K562 (cell line): ENCODE measurements at regions not wholly inside any gene's neighbourhood (a gene's known extent, or its start where the extent isn't known, plus 50 kb on each side); places are given as distances from the start of the nearest gene placed in this dataset.
A peak's percentile ranks its signal among the peaks of the same experiment; 100 is the strongest.

Source experiments
- CC2D1A ChIP-seq: fragments of 450-650 bp; IDR thresholded peaks from 2 replicates; pipeline ENCODE4 v1.6.1; 2017; ENCODE audit warnings: mild to moderate bottlenecking
- HNRNPUL1 ChIP-seq: fragments of 200-400 bp; formaldehyde crosslinking; IDR thresholded peaks from 2 replicates; pipeline ENCODE4 v1.6.1; 2017; ENCODE audit warnings: low read length
- IFI16 ChIP-seq: fragments of 250-450 bp; sonication (Bioruptor Pico); IDR thresholded peaks from 2 replicates; pipeline ENCODE4 v2.1.2; 2022; ENCODE audit warnings: mild to moderate bottlenecking, inconsistent platforms
- KDM1A ChIP-seq, 2 experiments: fragments of 450-650 bp; IDR thresholded peaks; 2 replicates each; pipeline ENCODE4 v1.6.1; 2016; ENCODE audit warnings: mild to moderate bottlenecking in 2 of 2
- PPARD ChIP-seq: fragments of 250-450 bp; sonication (Bioruptor Pico); IDR thresholded peaks from 2 replicates; pipeline ENCODE4 v1.8.0; 2022; ENCODE audit warnings: inconsistent platforms, mild to moderate bottlenecking, moderate library complexity
- ZZZ3 ChIP-seq: fragments of 450-650 bp; IDR thresholded peaks from 2 replicates; pipeline ENCODE4 v1.6.1; 2016; ENCODE audit warnings: antibody characterized with exemption, mild to moderate bottlenecking, moderate library complexity
- TF ChIP-seq, protein P1 (sequence below), 2 experiments: fragments of 450-650 bp; formaldehyde crosslinking in 1 of 2; IDR thresholded peaks; 2 replicates each; pipeline versions ENCODE4 v1.4.0 to v1.6.1; 2014 to 2020; ENCODE audit warnings: mild to moderate bottlenecking in 2 of 2, borderline replicate concordance in 1 of 2, low read depth in 1 of 2
- TF ChIP-seq, protein P2 (sequence below): fragments of 250-450 bp; sonication (Bioruptor Pico); IDR thresholded peaks from 2 replicates; pipeline ENCODE4 v1.4.0; 2020; ENCODE audit warnings: mild to moderate bottlenecking, moderate library complexity, borderline replicate concordance
- TF ChIP-seq, protein P3 (sequence below), 3 experiments: IDR thresholded peaks in 2 of 3; conservative IDR thresholded peaks in 1 of 3; 2 replicates each; pipeline ENCODE4 v1.5.1; 2011 to 2012; ENCODE audit warnings: low read length in 3 of 3, mild to moderate bottlenecking in 3 of 3, control low read depth in 2 of 3, improper control_type of control experiment in 1 of 3, inconsistent platforms in 1 of 3, low read depth in 1 of 3, mixed read lengths in 1 of 3, moderate library complexity in 1 of 3; ENCODE audit not compliant: insufficient read depth in 2 of 3
- TF ChIP-seq, protein P4 (sequence below): sonication (generic); formaldehyde crosslinking; IDR thresholded peaks from 2 replicates; pipeline ENCODE4 v1.8.0; 2022; ENCODE audit warnings: mild to moderate bottlenecking, low read depth, missing genetic modification reagents
- TF ChIP-seq, protein P5 (sequence below): IDR thresholded peaks from 2 replicates; pipeline ENCODE4 v1.6.1; 2011; ENCODE audit warnings: borderline replicate concordance, low read depth, mild to moderate bottlenecking, moderate library complexity, low read length; ENCODE audit not compliant: insufficient read depth, poor library complexity, severe bottlenecking

DNA sequence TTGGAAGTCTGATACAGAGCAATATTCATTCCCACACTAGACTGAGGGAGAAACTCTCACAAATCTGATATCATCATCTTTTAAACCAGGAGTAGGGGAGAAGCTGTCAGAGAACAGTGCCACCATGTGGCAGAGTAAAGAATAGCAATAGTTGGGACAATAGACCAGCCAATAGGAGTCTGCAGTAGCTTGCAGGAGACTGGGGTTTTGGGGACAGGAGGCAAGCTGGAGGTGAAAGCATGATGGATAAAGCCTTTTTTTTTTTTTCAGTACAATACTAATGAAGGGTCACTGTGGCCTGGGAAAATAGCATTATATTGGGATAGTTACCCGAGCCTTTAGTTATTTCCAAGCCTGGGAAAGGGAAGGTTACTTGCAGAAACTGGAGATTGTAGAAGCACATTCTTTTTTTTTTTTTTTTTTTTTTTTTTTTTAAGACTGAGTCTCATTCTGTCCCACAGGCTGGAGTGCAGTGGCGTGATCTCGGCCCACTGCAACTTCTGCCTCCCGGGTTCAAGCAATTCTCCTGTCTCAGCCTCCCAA lies 120.7 kb downstream of the S1PR1 start (continued):
- TF ChIP-seq, protein P1, sequence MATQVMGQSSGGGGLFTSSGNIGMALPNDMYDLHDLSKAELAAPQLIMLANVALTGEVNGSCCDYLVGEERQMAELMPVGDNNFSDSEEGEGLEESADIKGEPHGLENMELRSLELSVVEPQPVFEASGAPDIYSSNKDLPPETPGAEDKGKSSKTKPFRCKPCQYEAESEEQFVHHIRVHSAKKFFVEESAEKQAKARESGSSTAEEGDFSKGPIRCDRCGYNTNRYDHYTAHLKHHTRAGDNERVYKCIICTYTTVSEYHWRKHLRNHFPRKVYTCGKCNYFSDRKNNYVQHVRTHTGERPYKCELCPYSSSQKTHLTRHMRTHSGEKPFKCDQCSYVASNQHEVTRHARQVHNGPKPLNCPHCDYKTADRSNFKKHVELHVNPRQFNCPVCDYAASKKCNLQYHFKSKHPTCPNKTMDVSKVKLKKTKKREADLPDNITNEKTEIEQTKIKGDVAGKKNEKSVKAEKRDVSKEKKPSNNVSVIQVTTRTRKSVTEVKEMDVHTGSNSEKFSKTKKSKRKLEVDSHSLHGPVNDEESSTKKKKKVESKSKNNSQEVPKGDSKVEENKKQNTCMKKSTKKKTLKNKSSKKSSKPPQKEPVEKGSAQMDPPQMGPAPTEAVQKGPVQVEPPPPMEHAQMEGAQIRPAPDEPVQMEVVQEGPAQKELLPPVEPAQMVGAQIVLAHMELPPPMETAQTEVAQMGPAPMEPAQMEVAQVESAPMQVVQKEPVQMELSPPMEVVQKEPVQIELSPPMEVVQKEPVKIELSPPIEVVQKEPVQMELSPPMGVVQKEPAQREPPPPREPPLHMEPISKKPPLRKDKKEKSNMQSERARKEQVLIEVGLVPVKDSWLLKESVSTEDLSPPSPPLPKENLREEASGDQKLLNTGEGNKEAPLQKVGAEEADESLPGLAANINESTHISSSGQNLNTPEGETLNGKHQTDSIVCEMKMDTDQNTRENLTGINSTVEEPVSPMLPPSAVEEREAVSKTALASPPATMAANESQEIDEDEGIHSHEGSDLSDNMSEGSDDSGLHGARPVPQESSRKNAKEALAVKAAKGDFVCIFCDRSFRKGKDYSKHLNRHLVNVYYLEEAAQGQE (IDR thresholded peaks at IDR 0.05; ENCODE audit: borderline replicate concordance) = peak; percentile 60; the same call in 1 of the 2 replicates
- TF ChIP-seq, protein P1 (CRISPR knock-in tag; IDR thresholded peaks at IDR 0.05; ENCODE audit: low read depth) = no peak
- TF ChIP-seq PPARD (no peak), ZZZ3 (no peak), HNRNPUL1 (no peak), KDM1A (IDR thresholded peaks at IDR 0.05) (no peak), CC2D1A (0 out of 2 replicates have a peak, but pooled peaks have one; percentile 21), IFI16 (CRISPR knock-in tag) (no peak)
- TF ChIP-seq, protein P2, sequence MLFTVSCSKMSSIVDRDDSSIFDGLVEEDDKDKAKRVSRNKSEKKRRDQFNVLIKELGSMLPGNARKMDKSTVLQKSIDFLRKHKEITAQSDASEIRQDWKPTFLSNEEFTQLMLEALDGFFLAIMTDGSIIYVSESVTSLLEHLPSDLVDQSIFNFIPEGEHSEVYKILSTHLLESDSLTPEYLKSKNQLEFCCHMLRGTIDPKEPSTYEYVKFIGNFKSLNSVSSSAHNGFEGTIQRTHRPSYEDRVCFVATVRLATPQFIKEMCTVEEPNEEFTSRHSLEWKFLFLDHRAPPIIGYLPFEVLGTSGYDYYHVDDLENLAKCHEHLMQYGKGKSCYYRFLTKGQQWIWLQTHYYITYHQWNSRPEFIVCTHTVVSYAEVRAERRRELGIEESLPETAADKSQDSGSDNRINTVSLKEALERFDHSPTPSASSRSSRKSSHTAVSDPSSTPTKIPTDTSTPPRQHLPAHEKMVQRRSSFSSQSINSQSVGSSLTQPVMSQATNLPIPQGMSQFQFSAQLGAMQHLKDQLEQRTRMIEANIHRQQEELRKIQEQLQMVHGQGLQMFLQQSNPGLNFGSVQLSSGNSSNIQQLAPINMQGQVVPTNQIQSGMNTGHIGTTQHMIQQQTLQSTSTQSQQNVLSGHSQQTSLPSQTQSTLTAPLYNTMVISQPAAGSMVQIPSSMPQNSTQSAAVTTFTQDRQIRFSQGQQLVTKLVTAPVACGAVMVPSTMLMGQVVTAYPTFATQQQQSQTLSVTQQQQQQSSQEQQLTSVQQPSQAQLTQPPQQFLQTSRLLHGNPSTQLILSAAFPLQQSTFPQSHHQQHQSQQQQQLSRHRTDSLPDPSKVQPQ (CRISPR knock-in tag) = no peak
- TF ChIP-seq, protein P3, sequence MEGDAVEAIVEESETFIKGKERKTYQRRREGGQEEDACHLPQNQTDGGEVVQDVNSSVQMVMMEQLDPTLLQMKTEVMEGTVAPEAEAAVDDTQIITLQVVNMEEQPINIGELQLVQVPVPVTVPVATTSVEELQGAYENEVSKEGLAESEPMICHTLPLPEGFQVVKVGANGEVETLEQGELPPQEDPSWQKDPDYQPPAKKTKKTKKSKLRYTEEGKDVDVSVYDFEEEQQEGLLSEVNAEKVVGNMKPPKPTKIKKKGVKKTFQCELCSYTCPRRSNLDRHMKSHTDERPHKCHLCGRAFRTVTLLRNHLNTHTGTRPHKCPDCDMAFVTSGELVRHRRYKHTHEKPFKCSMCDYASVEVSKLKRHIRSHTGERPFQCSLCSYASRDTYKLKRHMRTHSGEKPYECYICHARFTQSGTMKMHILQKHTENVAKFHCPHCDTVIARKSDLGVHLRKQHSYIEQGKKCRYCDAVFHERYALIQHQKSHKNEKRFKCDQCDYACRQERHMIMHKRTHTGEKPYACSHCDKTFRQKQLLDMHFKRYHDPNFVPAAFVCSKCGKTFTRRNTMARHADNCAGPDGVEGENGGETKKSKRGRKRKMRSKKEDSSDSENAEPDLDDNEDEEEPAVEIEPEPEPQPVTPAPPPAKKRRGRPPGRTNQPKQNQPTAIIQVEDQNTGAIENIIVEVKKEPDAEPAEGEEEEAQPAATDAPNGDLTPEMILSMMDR (IDR thresholded peaks at IDR 0.05 in 2 of 3, conservative IDR thresholded peaks at IDR 0.05 in 1 of 3; ENCODE audit: insufficient read depth in 2 of 3, low read depth in 1 of 3, low read length in 3 of 3) = peak; percentile 71 to 84 (median 83)
- TF ChIP-seq, protein P4, sequence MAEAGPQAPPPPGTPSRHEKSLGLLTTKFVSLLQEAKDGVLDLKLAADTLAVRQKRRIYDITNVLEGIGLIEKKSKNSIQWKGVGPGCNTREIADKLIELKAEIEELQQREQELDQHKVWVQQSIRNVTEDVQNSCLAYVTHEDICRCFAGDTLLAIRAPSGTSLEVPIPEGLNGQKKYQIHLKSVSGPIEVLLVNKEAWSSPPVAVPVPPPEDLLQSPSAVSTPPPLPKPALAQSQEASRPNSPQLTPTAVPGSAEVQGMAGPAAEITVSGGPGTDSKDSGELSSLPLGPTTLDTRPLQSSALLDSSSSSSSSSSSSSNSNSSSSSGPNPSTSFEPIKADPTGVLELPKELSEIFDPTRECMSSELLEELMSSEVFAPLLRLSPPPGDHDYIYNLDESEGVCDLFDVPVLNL (CRISPR knock-in tag) = no peak
- TF ChIP-seq, protein P5, sequence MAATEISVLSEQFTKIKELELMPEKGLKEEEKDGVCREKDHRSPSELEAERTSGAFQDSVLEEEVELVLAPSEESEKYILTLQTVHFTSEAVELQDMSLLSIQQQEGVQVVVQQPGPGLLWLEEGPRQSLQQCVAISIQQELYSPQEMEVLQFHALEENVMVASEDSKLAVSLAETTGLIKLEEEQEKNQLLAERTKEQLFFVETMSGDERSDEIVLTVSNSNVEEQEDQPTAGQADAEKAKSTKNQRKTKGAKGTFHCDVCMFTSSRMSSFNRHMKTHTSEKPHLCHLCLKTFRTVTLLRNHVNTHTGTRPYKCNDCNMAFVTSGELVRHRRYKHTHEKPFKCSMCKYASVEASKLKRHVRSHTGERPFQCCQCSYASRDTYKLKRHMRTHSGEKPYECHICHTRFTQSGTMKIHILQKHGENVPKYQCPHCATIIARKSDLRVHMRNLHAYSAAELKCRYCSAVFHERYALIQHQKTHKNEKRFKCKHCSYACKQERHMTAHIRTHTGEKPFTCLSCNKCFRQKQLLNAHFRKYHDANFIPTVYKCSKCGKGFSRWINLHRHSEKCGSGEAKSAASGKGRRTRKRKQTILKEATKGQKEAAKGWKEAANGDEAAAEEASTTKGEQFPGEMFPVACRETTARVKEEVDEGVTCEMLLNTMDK = peak; percentile 4
